ENCODE measurements at regions not wholly inside any gene's neighbourhood (a gene's known extent, or its start where the extent isn't known, plus 50 kb on each side); places are given as distances from the start of the nearest gene placed in this dataset.

- no peak for DNase-seq (ENCODE audit: low read depth, low spot score)
Observed at GRCh38 chr4:13844740-13845139, 217.2 kb upstream of the BOD1L1 start.

DNA sequence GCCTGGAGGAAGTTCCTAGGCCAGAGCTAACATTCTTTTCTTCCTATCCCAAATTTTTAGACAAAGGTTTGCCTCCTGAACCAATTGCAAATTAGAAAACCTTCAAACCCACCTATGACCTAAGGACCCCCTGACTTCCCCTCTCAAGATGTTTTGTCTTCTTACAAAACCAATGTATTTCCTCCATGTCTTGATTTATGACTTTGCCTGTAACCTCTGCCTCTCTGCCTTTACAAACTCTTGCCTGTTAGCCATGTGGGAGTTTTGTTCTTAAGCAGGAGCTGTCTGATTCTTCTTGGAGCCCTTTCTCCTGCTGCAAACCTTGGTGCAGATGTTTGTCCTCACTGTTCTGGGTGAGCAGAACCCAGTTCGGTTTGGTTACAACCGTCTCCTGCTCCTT lies 222.3 kb upstream of the BOD1L1 start:
- no peak for DNase-seq (ENCODE audit: low read depth, low spot score)

DNA sequence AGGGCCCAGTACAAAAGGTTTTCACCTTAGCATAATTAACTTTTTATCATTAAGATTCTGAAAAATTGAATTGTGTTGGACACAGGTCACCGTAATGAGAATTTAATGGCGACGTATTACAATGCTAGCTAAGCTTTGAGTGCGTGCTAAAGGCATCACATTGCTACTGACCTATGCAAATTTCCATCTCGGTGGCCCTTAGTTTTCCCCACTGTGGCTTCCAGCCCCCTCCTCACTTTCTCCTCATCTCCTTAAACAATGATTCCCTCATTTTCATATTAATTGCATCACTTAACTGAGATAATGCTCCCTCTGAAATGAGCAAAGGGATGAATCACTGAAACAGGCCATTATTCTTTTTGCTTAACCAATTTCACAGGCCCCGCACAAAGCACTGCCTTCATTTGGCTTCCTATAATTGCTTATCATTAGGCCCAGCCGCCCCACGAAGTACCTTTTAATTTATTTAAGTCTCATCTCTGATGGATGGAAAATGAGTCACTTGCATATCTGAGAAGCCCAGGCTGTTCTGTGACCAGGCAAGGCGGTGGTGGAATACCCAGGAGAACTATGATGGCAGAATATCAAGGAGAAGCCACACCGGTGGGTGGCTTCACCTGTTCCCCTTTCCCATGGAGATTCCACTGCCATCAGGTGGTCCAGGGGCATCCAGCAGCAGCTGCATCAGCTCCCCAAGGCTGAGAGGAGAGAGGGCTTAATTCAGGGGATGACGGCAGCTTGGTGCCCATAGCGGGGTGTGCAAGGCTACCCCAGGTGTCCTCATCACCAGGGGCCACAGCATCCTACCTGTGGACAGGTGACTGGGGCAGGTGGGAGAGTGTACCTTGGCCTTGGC lies 223.8 kb upstream of the BOD1L1 start:
- no peak for DNase-seq (ENCODE audit: low read depth, low spot score)

GRCh38 chr4:13852411-13852810 lies 224.9 kb upstream of the BOD1L1 start:
- no peak for DNase-seq (ENCODE audit: low read depth, low spot score)

GRCh38 chr4:13856387-13856786 lies 228.9 kb upstream of the BOD1L1 start:
- no peak for DNase-seq (ENCODE audit: low read depth, low spot score)

DNA sequence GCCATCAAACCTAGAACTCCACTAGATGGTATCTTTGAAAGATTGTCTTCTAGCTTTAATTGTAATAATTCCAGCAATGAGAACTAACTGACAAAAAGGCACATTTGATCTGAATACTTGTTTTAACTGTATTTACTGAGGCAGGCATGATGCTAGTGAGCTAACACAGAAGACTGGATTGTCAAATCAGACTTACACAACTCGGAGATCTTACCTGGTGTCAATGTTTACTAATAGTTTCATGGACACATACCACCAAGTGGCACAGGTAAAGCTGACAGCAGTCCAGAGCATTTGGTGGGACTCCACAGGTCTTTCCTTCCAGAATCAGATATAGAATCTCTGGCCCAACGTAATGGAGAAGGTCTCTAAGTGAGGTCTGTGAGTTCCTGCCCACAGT lies 229.9 kb upstream of the BOD1L1 start:
- DNase-seq (ENCODE audit: low read depth, low spot score): no peak

DNA sequence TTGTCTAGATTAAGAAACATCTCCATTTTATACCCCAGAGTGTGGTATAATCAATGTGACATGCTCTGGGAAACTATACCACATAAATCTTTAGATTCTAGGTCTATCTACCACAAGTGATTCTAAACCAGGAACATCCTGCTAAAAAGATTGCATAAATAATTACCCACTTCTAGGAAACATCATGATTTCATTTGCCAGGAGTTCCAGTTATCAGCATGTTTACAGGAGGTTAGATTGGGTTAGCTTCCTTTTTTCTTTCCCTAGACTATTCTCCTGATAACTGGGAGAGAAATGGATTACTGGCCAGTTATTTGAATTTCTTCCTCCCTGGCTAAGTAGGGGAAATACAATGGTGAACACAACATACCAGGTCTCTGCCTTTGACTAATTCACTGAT lies 230.3 kb upstream of the BOD1L1 start:
- no peak for DNase-seq (ENCODE audit: low read depth, low spot score)

DNA sequence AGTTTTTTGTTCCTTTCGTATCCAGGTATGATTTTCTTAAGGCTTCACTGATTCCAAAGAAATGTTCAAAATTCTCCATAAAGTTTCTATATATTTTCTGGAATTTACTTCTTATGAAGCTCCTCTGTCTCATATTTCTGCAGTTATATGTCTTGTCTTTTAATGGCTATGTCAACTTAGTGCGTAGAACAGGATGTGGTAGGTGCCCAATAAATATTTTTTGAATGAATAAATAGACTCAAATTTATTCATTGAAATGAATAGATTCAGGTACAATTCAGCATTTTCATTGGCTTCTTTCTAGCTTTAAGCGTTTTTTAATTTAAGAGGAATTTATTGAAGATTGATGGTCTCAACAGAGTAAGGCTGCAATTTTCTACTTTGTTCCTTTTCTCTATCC lies 231.9 kb upstream of the BOD1L1 start:
- DNase-seq (ENCODE audit: low read depth, low spot score): no peak

- DNase-seq (ENCODE audit: low read depth, low spot score): no peak
Observed at GRCh38 chr4:13860126-13860525, 232.6 kb upstream of the BOD1L1 start.

DNA sequence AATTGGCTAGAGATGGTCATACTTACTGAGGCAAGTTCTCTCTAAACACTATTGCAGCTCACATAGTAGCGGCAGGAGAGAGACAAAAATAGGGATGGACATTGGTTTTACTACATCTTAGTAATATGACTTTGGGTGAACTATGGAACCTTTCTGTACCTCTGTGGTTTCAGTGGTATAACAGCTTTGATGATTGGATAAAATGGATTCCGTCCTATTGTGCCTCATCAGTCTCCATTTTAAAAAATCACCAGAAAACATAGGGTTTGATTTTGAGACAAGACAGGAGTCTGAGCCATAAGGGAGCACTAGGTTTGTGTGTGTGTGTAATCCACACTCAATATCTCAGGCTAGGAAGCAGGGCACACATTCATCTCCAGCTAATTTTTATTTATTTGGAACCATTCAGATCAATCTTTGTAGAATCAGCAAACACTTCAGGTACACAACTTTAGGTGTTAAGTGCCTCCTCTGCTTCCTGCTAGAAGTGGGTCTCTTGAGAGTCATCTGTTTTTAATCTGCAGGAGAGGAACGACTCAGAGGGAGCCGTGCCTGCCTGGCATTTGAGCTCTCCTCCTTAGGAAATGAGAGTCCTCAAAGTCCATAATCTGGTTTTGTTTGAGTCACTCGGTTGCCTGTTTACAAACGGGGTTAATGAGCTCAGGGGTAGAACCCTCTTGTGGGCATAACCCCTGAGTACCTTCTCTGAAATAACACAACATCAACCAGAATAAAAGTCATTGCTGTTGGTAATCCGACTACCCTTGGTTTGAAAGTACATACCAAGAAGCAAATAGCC lies 238.5 kb upstream of the BOD1L1 start:
- no peak for DNase-seq (ENCODE audit: low read depth, low spot score)

DNA sequence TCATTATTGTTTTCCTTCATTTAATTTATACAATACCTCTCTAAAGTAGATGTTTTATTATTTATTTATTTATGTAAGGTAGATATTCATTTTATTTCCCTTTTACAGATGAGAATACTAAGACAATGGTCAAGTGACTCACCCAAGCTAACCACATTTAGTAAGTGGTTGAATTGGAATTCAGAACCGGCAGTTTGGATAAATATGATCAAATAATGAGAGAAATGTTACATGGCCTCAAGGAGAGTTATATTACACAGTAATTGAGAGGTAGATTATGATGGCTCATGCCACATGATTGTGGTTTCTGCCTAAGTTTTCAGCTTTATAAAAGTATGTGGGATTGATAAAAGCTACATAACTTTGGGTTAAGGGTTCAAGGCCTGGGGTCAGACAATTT lies 239.4 kb upstream of the BOD1L1 start:
- DNase-seq (ENCODE audit: low read depth, low spot score): no peak

GRCh38 chr4:13872155-13872554 lies 244.6 kb upstream of the BOD1L1 start:
- no peak for DNase-seq (ENCODE audit: low read depth, low spot score)

DNA sequence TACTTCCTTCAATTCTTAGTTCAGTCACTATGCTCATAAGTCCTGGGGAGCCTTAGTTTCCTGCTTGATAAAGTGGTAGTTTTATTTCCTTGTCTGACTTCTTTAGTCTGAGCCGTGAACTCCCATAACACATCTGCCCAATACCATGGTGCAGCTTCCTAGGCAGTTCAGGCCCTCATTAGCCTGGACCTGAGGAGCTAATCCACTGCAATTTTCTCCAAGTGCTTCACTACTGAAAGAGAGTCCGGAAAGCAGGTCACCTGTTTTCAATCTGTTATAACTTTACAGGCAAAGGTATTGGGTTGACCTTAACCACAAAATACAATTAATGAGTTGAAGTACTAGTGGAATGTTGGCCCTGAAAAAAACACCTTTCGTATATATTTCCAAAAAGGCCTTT lies 245.4 kb upstream of the BOD1L1 start:
- DNase-seq (ENCODE audit: low read depth, low spot score): no peak

DNA sequence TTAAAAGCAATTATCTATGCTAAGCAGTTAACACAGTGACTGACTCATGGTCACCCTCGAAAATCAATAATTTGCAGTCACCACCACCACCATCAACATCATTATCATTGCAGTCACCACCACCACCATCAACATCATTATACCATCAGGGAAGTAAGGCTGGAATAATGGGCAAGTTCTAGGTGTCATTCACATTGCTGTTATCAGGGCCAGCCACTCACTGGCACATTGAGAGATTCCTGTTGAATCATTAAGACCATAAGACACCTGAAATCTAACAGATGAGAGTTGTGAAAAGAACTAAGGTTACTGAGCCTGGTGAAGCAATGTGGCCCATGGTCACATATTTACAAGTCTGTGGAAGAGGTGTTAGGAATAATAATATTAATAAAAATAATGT lies 247.7 kb upstream of the BOD1L1 start:
- no peak for DNase-seq (ENCODE audit: low read depth, low spot score)

- no peak for DNase-seq (ENCODE audit: low read depth, low spot score)
Observed at GRCh38 chr4:13876131-13876530, 248.6 kb upstream of the BOD1L1 start.

DNA sequence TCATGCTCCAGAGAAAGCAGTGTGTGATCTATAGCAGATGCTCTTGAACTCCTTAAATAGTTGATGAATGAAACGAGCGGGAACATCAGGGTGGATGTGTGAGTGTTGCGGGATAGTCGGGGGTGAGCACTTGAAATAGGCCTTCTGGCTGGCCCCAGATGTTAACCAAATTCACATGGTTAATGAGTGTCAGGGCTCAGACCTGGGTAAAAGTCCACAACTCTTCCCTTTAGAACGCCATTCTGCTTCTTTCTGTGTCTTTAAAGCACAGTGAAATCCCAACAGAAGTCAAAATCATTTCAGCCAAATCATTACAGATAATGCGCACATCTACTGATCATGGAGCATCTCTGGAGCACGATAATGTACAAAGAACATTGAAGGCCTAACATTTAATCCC lies 249.4 kb upstream of the BOD1L1 start:
- no peak for DNase-seq (ENCODE audit: low read depth, low spot score)

- no peak for DNase-seq (ENCODE audit: low read depth, low spot score)
Observed at GRCh38 chr4:13877626-13878025, 250.1 kb upstream of the BOD1L1 start.

DNA sequence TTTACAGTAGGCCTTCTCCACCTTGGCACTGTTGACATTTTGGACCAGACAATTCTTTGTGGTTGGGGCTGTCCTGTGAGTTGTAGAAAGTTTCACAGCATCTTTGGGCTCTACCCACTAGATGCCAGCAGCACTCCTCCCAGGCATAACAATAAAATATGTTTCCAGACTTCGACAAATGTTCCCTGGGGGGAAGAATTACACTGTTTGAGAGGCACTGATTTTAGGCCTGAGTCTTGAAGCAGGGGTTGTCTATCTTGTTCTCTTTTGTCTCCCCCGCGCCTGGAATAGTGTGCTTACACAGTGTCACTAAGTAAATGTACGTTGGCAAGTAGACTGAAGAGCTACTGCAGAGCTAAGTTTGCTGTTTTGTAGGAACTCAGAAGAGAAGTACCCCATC lies 254.4 kb upstream of the BOD1L1 start:
- no peak for DNase-seq (ENCODE audit: low read depth, low spot score)

DNA sequence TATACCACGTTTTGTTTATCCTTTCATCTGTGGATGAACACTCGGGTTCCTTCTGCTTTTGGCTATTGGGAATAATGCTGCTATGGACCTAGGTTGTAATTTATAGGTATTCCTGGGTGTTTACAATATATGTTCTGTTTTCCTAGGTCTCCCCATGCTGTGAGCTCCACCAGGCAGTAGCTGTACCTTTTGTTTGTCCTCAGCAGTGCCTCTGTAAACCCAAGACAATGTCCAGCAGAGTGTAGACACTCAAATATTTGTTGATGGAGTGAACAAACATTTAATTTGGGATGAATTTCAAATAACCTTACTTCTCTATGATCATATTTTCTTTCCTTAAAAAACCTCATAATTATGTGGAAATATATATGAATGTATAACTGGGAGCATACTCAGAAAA lies 259.5 kb upstream of the BOD1L1 start:
- DNase-seq (ENCODE audit: low read depth, low spot score): no peak

DNA sequence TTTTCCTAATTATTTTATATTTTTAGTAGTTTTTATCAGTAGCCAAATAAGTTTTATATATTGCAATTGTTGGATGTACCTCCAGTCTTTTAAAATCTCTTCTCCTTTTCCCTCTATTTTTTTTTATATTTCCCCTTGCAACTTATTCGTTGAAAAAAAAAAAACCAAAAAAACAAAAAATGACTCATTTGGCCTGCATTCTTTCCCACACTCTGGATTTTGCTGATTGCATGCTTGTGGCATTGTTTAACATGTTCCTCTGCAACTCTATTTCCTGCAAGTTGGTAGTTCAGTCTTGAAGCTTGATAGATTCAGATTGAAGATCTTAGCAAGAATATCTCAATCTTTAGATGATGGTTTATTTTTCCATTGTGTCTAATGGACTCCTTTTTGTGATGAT lies 260.6 kb upstream of the BOD1L1 start:
- peak; percentile 67 for DNase-seq (ENCODE audit: low read depth, low spot score)

DNA sequence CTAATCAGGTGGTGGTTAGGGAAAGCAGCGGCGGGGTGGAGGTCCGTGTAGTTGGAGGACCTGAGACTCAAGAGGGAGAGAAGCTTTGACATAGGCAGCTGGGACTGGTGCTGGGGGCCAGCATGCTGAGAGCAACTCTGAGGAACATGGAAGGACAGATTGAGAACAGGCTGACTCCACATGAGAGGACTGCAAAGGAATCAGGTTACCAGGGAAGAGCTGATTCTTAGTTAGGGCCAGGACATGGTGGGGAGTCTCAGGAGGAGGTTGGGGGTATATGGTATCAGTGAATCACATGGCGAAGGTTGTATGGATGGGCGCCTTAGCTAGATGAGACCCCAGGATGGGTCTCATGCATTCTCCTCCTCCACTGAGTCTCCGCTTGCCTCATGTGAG lies 264.0 kb upstream of the BOD1L1 start:
- DNase-seq (ENCODE audit: low read depth, low spot score): peak; percentile 61

GRCh38 chr4:13892739-13893105 lies 265.2 kb upstream of the BOD1L1 start:
- no peak for DNase-seq (ENCODE audit: low read depth, low spot score)

DNA sequence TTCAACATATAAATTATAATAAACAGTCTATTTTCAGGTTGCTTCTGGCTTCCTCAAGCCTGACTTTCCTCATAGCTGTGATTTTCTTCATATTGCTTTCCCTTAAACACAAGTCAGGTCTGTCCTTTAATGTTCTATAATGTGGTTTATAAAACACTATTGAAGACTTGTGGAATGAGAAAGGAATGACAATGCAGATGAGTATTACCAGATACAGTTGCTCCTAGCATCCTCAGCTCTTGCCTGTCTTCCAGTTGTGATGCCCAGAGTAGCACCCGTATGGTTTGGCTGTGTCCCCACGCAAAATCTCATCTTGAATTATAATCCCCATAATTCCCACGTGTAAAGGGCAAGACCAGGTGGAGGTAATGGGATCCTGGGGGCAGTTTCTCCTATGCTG lies 265.7 kb upstream of the BOD1L1 start:
- DNase-seq (ENCODE audit: low read depth, low spot score): no peak
